ENCODE measurements at regions not wholly inside any gene's neighbourhood (a gene's known extent, or its start where the extent isn't known, plus 50 kb on each side); places are given as distances from the start of the nearest gene placed in this dataset.

- Histone ChIP-seq H3K27me3 (ENCODE audit: control insufficient read depth, insufficient read depth, low read length) (no peaks in the 10 kb centered on the region), H3K4me3 (ENCODE audit: insufficient read depth, low read depth, low read length) (no peak overlapping the region), H3K36me3 (replicated peaks; ENCODE audit: control insufficient read depth, insufficient read depth, low read length) (no peaks in the 10 kb centered on the region)
- DNase-seq = peak; percentile 4
Observed at GRCh38 chr3:22089284-22089683, 338.3 kb upstream of the ZNF385D start.

- Histone ChIP-seq H3K36me3 (replicated peaks; ENCODE audit: control insufficient read depth, insufficient read depth, low read length) (no peaks in the 10 kb centered on the region), H3K27me3 (ENCODE audit: control insufficient read depth, insufficient read depth, low read length) (no peaks in the 10 kb centered on the region), H3K4me3 (ENCODE audit: insufficient read depth, low read depth, low read length) (no peak overlapping the region)
- DNase-seq = no peak
Observed at GRCh38 chr3:22091329-22091728, 340.3 kb upstream of the ZNF385D start.

GRCh38 chr3:22098021-22098420, 347.0 kb upstream of the ZNF385D start:
- no peak for DNase-seq
- Histone ChIP-seq H3K36me3 (replicated peaks; ENCODE audit: control insufficient read depth, insufficient read depth, low read length) (no peaks in the 10 kb centered on the region), H3K27me3 (ENCODE audit: control insufficient read depth, insufficient read depth, low read length) (no peaks in the 10 kb centered on the region), H3K4me3 (ENCODE audit: insufficient read depth, low read depth, low read length) (no peak overlapping the region)

- Histone ChIP-seq H3K4me3 (ENCODE audit: insufficient read depth, low read depth, low read length) (no peak overlapping the region), H3K36me3 (replicated peaks; ENCODE audit: control insufficient read depth, insufficient read depth, low read length) (no peaks in the 10 kb centered on the region), H3K27me3 (ENCODE audit: control insufficient read depth, insufficient read depth, low read length) (no peaks in the 10 kb centered on the region)
- DNase-seq = no peak
Observed at GRCh38 chr3:22101351-22101750, 350.3 kb upstream of the ZNF385D start.

- no peak for DNase-seq
- Histone ChIP-seq H3K4me3 (ENCODE audit: insufficient read depth, low read depth, low read length) (no peak overlapping the region), H3K36me3 (replicated peaks; ENCODE audit: control insufficient read depth, insufficient read depth, low read length) (no peaks in the 10 kb centered on the region), H3K27me3 (ENCODE audit: control insufficient read depth, insufficient read depth, low read length) (no peaks in the 10 kb centered on the region)
Observed at GRCh38 chr3:22101811-22102210, 350.8 kb upstream of the ZNF385D start.

GRCh38 chr3:22103423-22103822, 352.4 kb upstream of the ZNF385D start:
- H3K27me3 ChIP-seq (ENCODE audit: control insufficient read depth, insufficient read depth, low read length) = no peaks in the 10 kb centered on the region
- DNase-seq = no peak
- no peaks in the 10 kb centered on the region for H3K36me3 ChIP-seq (replicated peaks; ENCODE audit: control insufficient read depth, insufficient read depth, low read length)
- no peak overlapping the region for H3K4me3 ChIP-seq (ENCODE audit: insufficient read depth, low read depth, low read length)

- no peaks in the 10 kb centered on the region for H3K27me3 ChIP-seq (ENCODE audit: control insufficient read depth, insufficient read depth, low read length)
- DNase-seq = no peak
- no peak overlapping the region for H3K4me3 ChIP-seq (ENCODE audit: insufficient read depth, low read depth, low read length)
- H3K36me3 ChIP-seq (replicated peaks; ENCODE audit: control insufficient read depth, insufficient read depth, low read length) = no peaks in the 10 kb centered on the region
Observed at GRCh38 chr3:22106213-22106896, 355.3 kb upstream of the ZNF385D start.

- no peak overlapping the region for H3K4me3 ChIP-seq (ENCODE audit: insufficient read depth, low read depth, low read length)
- DNase-seq = no peak
- no peaks in the 10 kb centered on the region for H3K27me3 ChIP-seq (ENCODE audit: control insufficient read depth, insufficient read depth, low read length)
- no peaks in the 10 kb centered on the region for H3K36me3 ChIP-seq (replicated peaks; ENCODE audit: control insufficient read depth, insufficient read depth, low read length)
Observed at GRCh38 chr3:22111226-22111625, 360.2 kb upstream of the ZNF385D start.

- Histone ChIP-seq H3K4me3 (ENCODE audit: insufficient read depth, low read depth, low read length) (no peak overlapping the region), H3K27me3 (ENCODE audit: control insufficient read depth, insufficient read depth, low read length) (no peaks in the 10 kb centered on the region)
- no peak for DNase-seq
Observed at GRCh38 chr3:22113453-22113852, 362.4 kb upstream of the ZNF385D start.

GRCh38 chr3:22115581-22115980, 364.6 kb upstream of the ZNF385D start:
- H3K4me3 ChIP-seq (ENCODE audit: insufficient read depth, low read depth, low read length) = no peak overlapping the region
- no peaks in the 10 kb centered on the region for H3K36me3 ChIP-seq (replicated peaks; ENCODE audit: control insufficient read depth, insufficient read depth, low read length)
- no peaks in the 10 kb centered on the region for H3K27me3 ChIP-seq (ENCODE audit: control insufficient read depth, insufficient read depth, low read length)
- no peak for DNase-seq

More at GRCh38 chr3:22113453-22113852, 362.4 kb upstream of the ZNF385D start:
- H3K36me3 ChIP-seq (replicated peaks; ENCODE audit: control insufficient read depth, insufficient read depth, low read length) = no peaks in the 10 kb centered on the region

- H3K4me3 ChIP-seq (ENCODE audit: insufficient read depth, low read depth, low read length) = no peak overlapping the region
- no peaks in the 10 kb centered on the region for H3K27me3 ChIP-seq (ENCODE audit: control insufficient read depth, insufficient read depth, low read length)
- DNase-seq = no peak
- no peaks in the 10 kb centered on the region for H3K36me3 ChIP-seq (replicated peaks; ENCODE audit: control insufficient read depth, insufficient read depth, low read length)
Observed at GRCh38 chr3:22117091-22117490, 366.1 kb upstream of the ZNF385D start.

GRCh38 chr3:22117751-22118346, 366.8 kb upstream of the ZNF385D start:
- Histone ChIP-seq H3K27me3 (ENCODE audit: control insufficient read depth, insufficient read depth, low read length) (no peaks in the 10 kb centered on the region), H3K36me3 (replicated peaks; ENCODE audit: control insufficient read depth, insufficient read depth, low read length) (no peaks in the 10 kb centered on the region), H3K4me3 (ENCODE audit: insufficient read depth, low read depth, low read length) (no peak overlapping the region)
- peak; percentile 0 for DNase-seq

GRCh38 chr3:22118542-22118941, 367.5 kb upstream of the ZNF385D start:
- no peaks in the 10 kb centered on the region for H3K36me3 ChIP-seq (replicated peaks; ENCODE audit: control insufficient read depth, insufficient read depth, low read length)
- DNase-seq = no peak
- H3K4me3 ChIP-seq (ENCODE audit: insufficient read depth, low read depth, low read length) = no peak overlapping the region
- no peaks in the 10 kb centered on the region for H3K27me3 ChIP-seq (ENCODE audit: control insufficient read depth, insufficient read depth, low read length)

- no peak for DNase-seq
- Histone ChIP-seq H3K27me3 (ENCODE audit: control insufficient read depth, insufficient read depth, low read length) (no peaks in the 10 kb centered on the region), H3K36me3 (replicated peaks; ENCODE audit: control insufficient read depth, insufficient read depth, low read length) (no peaks in the 10 kb centered on the region), H3K4me3 (ENCODE audit: insufficient read depth, low read depth, low read length) (no peak overlapping the region)
Observed at GRCh38 chr3:22121068-22121701, 370.2 kb upstream of the ZNF385D start.

- no peak for DNase-seq
- no peaks in the 10 kb centered on the region for H3K36me3 ChIP-seq (replicated peaks; ENCODE audit: control insufficient read depth, insufficient read depth, low read length)
- H3K27me3 ChIP-seq (ENCODE audit: control insufficient read depth, insufficient read depth, low read length) = no peaks in the 10 kb centered on the region
- no peak overlapping the region for H3K4me3 ChIP-seq (ENCODE audit: insufficient read depth, low read depth, low read length)
Observed at GRCh38 chr3:22122567-22122966, 371.6 kb upstream of the ZNF385D start.

Data from H7 (cell line).